ENCODE measurements at regions not wholly inside any gene's neighbourhood (a gene's known extent, or its start where the extent isn't known, plus 50 kb on each side); places are given as distances from the start of the nearest gene placed in this dataset.

GRCh38 chr20:4559906-4560305 is 126.3 kb upstream of the PRNP start:
- TF ChIP-seq CTCF (IDR thresholded peaks at IDR 0.05; ENCODE audit: low read length) (no peak), EZH2 (IDR thresholded peaks at IDR 0.05; ENCODE audit: borderline replicate concordance, low read length) (no peak)
